ENCODE measurements at regions not wholly inside any gene's neighbourhood (a gene's known extent, or its start where the extent isn't known, plus 50 kb on each side); places are given as distances from the start of the nearest gene placed in this dataset.

DNA sequence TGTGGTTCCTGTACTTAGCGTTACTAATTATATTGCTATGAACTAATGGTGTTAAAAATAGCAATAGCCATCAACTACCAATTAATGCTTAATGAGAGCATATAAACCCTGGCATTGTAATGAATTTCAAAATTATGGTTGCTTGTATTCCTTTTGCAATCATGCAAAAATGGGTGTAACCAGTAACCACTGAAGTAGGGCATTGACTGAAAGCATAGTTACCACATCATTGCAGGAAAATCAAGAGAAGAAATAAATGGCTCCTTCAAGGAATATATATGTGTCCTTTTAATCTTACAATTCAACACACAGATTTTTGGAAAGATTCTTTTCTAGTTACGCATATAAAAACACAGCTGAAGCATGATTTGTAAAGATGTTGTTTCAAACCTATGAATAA, 328.3 kb upstream of the AGTR1 start:
- no peak for TF ChIP-seq EP300 (conservative IDR thresholded peaks at IDR 0.05; ENCODE audit: poor library complexity, severe bottlenecking)
- TF ChIP-seq POLR2AphosphoS5 (IDR thresholded peaks at IDR 0.05): no peak
- TF ChIP-seq EZH2 (IDR thresholded peaks at IDR 0.05; ENCODE audit: borderline replicate concordance, insufficient read depth, low read length, poor library complexity, severe bottlenecking): no peak
- TF ChIP-seq, protein P1, sequence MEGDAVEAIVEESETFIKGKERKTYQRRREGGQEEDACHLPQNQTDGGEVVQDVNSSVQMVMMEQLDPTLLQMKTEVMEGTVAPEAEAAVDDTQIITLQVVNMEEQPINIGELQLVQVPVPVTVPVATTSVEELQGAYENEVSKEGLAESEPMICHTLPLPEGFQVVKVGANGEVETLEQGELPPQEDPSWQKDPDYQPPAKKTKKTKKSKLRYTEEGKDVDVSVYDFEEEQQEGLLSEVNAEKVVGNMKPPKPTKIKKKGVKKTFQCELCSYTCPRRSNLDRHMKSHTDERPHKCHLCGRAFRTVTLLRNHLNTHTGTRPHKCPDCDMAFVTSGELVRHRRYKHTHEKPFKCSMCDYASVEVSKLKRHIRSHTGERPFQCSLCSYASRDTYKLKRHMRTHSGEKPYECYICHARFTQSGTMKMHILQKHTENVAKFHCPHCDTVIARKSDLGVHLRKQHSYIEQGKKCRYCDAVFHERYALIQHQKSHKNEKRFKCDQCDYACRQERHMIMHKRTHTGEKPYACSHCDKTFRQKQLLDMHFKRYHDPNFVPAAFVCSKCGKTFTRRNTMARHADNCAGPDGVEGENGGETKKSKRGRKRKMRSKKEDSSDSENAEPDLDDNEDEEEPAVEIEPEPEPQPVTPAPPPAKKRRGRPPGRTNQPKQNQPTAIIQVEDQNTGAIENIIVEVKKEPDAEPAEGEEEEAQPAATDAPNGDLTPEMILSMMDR (IDR thresholded peaks at IDR 0.05; ENCODE audit: poor library complexity, severe bottlenecking): no peak
